Cardiac fibroblast (primary cell): ENCODE measurements at regions not wholly inside any gene's neighbourhood (a gene's known extent, or its start where the extent isn't known, plus 50 kb on each side); places are given as distances from the start of the nearest gene placed in this dataset.

Source experiments
- DNase-seq, 2 donors: peaks; one replicate each; pipeline versions ENCODE4 v3.0.0 to v3.0.0-alpha.2; 2010; ENCODE audit warnings: low read depth in 2 of 2
- H3K4me3 ChIP-seq, 2 donors: replicated peaks in 1 of 2; 1 replicate in 1 of 2; 2 replicates in 1 of 2; pipeline ENCODE4 v1.5.1; 2011; ENCODE audit warnings: low read depth in 2 of 2, low read length in 2 of 2, mild to moderate bottlenecking in 2 of 2, moderate library complexity in 1 of 2
- CTCF ChIP-seq: IDR thresholded peaks from one replicate; pipeline ENCODE4 v1.5.1; 2011; ENCODE audit warnings: low read depth, mild to moderate bottlenecking, low read length, inconsistent platforms

- no peak overlapping the region for H3K4me3 ChIP-seq
- no peak for TF ChIP-seq CTCF
- DNase-seq = peak; percentile 91 to 96
Observed at GRCh38 chr6:11653028-11653583, 115.6 kb downstream of the TMEM170B start.

- H3K4me3 ChIP-seq = no peak overlapping the region
- TF ChIP-seq CTCF = no peak
- DNase-seq = peak; percentile 27 to 58
Observed at GRCh38 chr6:11654876-11655275, 117.3 kb downstream of the TMEM170B start.

- DNase-seq = no peak
- H3K4me3 ChIP-seq = no peak overlapping the region
Observed at GRCh38 chr6:11656491-11656890, 118.9 kb downstream of the TMEM170B start.

GRCh38 chr6:11659757-11660156 is 118.8 kb downstream of the ADTRP start:
- H3K4me3 ChIP-seq = no peak overlapping the region
- DNase-seq = no peak
- TF ChIP-seq CTCF = no peak

More at GRCh38 chr6:11656491-11656890, 118.9 kb downstream of the TMEM170B start:
- no peak for TF ChIP-seq CTCF

GRCh38 chr6:11662323-11662722 is 116.3 kb downstream of the ADTRP start:
- no peak for DNase-seq
- H3K4me3 ChIP-seq = no peak overlapping the region
- TF ChIP-seq CTCF = no peak

GRCh38 chr6:11663519-11663918 is 115.1 kb downstream of the ADTRP start:
- no peak for DNase-seq
- no peak for TF ChIP-seq CTCF
- no peak overlapping the region for H3K4me3 ChIP-seq
